ENCODE measurements at regions not wholly inside any gene's neighbourhood (a gene's known extent, or its start where the extent isn't known, plus 50 kb on each side); places are given as distances from the start of the nearest gene placed in this dataset.
"Not testable (repeated sequence)": the region's sequence is repeated elsewhere in the genome, so short reads cannot be mapped to it uniquely, and the experiment has no call there.

GRCh38 chr1:8228253-8228652, 89.7 kb upstream of the SLC45A1 start:
- no peak for DNase-seq (ENCODE audit: low read depth)

GRCh38 chr1:8227674-8228073, 90.2 kb upstream of the SLC45A1 start:
- DNase-seq (ENCODE audit: low read depth) = not testable (repeated sequence)

- no peak for DNase-seq (ENCODE audit: low read depth)
Measured at GRCh38 chr1:8226747-8227146, 91.2 kb upstream of the SLC45A1 start.

GRCh38 chr1:8226024-8226423, 91.9 kb upstream of the SLC45A1 start:
- not testable (repeated sequence) for DNase-seq (ENCODE audit: low read depth)

- no peak for DNase-seq (ENCODE audit: low read depth)
Measured at GRCh38 chr1:8223526-8223925, 94.4 kb upstream of the SLC45A1 start.

GRCh38 chr1:8222789-8223188, 95.1 kb upstream of the SLC45A1 start:
- no peak for DNase-seq (ENCODE audit: low read depth)

- no peak for DNase-seq (ENCODE audit: low read depth)
Measured at GRCh38 chr1:8219530-8219929, 98.4 kb upstream of the SLC45A1 start.

- DNase-seq (ENCODE audit: low read depth) = peak; percentile 76
Measured at GRCh38 chr1:8218351-8219092, 99.4 kb upstream of the SLC45A1 start.

- no peak for DNase-seq (ENCODE audit: low read depth)
Measured at GRCh38 chr1:8217809-8218208, 100.1 kb upstream of the SLC45A1 start.

- peak; percentile 31 for DNase-seq (ENCODE audit: low read depth)
Measured at GRCh38 chr1:8217011-8217711, 100.8 kb upstream of the SLC45A1 start.

- DNase-seq (ENCODE audit: low read depth) = peak; percentile 72
Measured at GRCh38 chr1:8216005-8216404, 101.9 kb upstream of the SLC45A1 start.

GRCh38 chr1:8214501-8215173, 103.3 kb upstream of the SLC45A1 start:
- no peak for DNase-seq (ENCODE audit: low read depth)

GRCh38 chr1:8213676-8214075, 104.2 kb upstream of the SLC45A1 start:
- no peak for DNase-seq (ENCODE audit: low read depth)

- no peak for DNase-seq (ENCODE audit: low read depth)
Measured at GRCh38 chr1:8213136-8213535, 104.8 kb upstream of the SLC45A1 start.

- DNase-seq (ENCODE audit: low read depth) = peak; percentile 33
Measured at GRCh38 chr1:8212580-8213031, 105.3 kb upstream of the SLC45A1 start.

GRCh38 chr1:8211883-8212579, 105.9 kb upstream of the SLC45A1 start:
- DNase-seq (ENCODE audit: low read depth) = peak; percentile 99

GRCh38 chr1:8211251-8211882, 106.5 kb upstream of the SLC45A1 start:
- no peak for DNase-seq (ENCODE audit: low read depth)

GRCh38 chr1:8207202-8207601, 110.7 kb upstream of the SLC45A1 start:
- no peak for DNase-seq (ENCODE audit: low read depth)

GRCh38 chr1:8206391-8206790, 111.5 kb upstream of the SLC45A1 start:
- peak; percentile 43 for DNase-seq (ENCODE audit: low read depth)

GRCh38 chr1:8205771-8206170, 112.1 kb upstream of the SLC45A1 start:
- peak; percentile 54 for DNase-seq (ENCODE audit: low read depth)

- DNase-seq (ENCODE audit: low read depth) = peak; percentile 47
Measured at GRCh38 chr1:8204826-8205225, 113.1 kb upstream of the SLC45A1 start.

- DNase-seq (ENCODE audit: low read depth) = no peak
Measured at GRCh38 chr1:8203551-8203950, 114.4 kb upstream of the SLC45A1 start.
